BJ (cell line): ENCODE measurements at regions not wholly inside any gene's neighbourhood (a gene's known extent, or its start where the extent isn't known, plus 50 kb on each side); places are given as distances from the start of the nearest gene placed in this dataset.
"Not testable (repeated sequence)": the region's sequence is repeated elsewhere in the genome, so short reads cannot be mapped to it uniquely, and the experiment has no call there.

Experiments used
- CTCF ChIA-PET: fragments of 350-600 bp; formaldehyde crosslinking; extraction: SDS; loops from one replicate; lab custom pipeline; 2021; ENCODE audit warnings: antibody characterized with exemption, inconsistent platforms; lab: Yijun Ruan, JAX
- POLR2A ChIA-PET: fragments of 300-600 bp; sonication (Branson Sonifier 250); formaldehyde crosslinking; extraction: SDS; loops from one replicate; lab custom pipeline; 2021; ENCODE audit warnings: antibody characterized with exemption; lab: Charles Lee
- DNase-seq: peaks from one replicate; pipeline ENCODE4 v3.0.0-alpha.2; 2011; ENCODE audit warnings: low read depth
- H3K27me3 ChIP-seq: 2 replicates; pipeline ENCODE4 v1.6.0; 2011; ENCODE audit warnings: low read length; ENCODE audit not compliant: control insufficient read depth, insufficient read depth
- H3K36me3 ChIP-seq: 2 replicates; pipeline ENCODE4 v1.5.1; 2011; ENCODE audit warnings: low read length; ENCODE audit not compliant: control insufficient read depth, insufficient read depth
- H3K4me3 ChIP-seq: 2 replicates; pipeline ENCODE4 v1.5.1; 2011; ENCODE audit warnings: low read depth, mild to moderate bottlenecking, control low read depth, low read length
- CTCF ChIP-seq: IDR thresholded peaks from 2 replicates; pipeline ENCODE4 v1.5.1; 2011; ENCODE audit warnings: low read depth, mild to moderate bottlenecking, control low read depth, inconsistent platforms, low read length, moderate library complexity; ENCODE audit not compliant: insufficient read depth

DNA sequence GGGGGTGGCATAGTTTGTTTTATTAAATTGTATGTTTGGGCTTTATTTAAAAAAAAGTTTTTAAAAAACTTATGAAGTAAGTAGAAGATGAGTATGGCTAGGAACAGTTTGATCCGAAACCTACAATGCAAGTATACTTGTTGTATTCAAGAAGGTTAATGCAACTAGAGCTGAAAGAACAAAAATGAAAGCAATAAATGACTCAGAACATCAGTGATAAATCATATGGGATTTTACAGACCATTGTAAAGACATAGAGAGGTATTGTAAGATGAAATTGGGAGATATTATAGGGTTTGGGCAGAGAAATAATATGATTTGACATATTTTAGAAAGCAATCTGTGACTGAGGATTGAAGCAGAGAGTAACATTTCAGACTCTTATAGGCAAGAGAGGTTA lies 1135.3 kb downstream of the SLITRK5 start:
- ChIA-PET POLR2A (no interaction called here), CTCF (no interaction called here)
- no peak overlapping the region for H3K4me3 ChIP-seq
- no peak for DNase-seq
- no peaks in the 10 kb centered on the region for H3K36me3 ChIP-seq
- no peaks in the 10 kb centered on the region for H3K27me3 ChIP-seq
- no peak for TF ChIP-seq CTCF

GRCh38 chr13:88817560-88817959 lies 1146.4 kb downstream of the SLITRK5 start:
- Histone ChIP-seq H3K36me3 (no peaks in the 10 kb centered on the region), H3K27me3 (no peaks in the 10 kb centered on the region), H3K4me3 (no peak overlapping the region)
- TF ChIP-seq CTCF = no peak
- ChIA-PET CTCF (no interaction called here), POLR2A (no interaction called here)
- no peak for DNase-seq

DNA sequence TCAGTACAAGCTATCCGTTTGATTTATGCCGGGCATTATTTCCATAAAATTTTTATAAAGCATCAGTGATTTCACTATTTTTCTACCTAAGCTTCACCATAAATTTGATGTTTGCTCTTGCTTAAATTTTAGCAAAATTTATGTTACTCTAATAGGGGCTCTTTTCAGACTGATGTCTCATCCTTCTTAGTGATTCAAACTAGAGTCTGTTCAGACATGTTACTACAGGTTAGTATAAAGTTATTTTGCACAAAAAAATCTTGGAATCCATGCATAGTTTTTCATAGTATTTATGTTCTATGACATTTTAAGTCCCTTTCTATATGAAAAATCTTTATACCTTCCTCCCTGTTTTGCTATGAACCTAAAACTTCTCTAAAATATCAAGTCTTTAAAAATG lies 1151.9 kb downstream of the SLITRK5 start:
- ChIA-PET POLR2A (no interaction called here), CTCF (interaction anchor here (0.6 kb wide), 1 partner anchor 485 kb away, joined by 4 read pairs; no protein-coding TSS in a partner anchor)
- TF ChIP-seq CTCF = no peak
- no peaks in the 10 kb centered on the region for H3K36me3 ChIP-seq
- H3K4me3 ChIP-seq = no peak overlapping the region
- H3K27me3 ChIP-seq = no peaks in the 10 kb centered on the region
- DNase-seq = no peak

GRCh38 chr13:88824218-88824617 lies 1153.0 kb downstream of the SLITRK5 start:
- ChIA-PET CTCF (no interaction called here), POLR2A (no interaction called here)
- Histone ChIP-seq H3K36me3 (no peaks in the 10 kb centered on the region), H3K4me3 (no peak overlapping the region), H3K27me3 (no peaks in the 10 kb centered on the region)
- TF ChIP-seq CTCF = no peak
- DNase-seq = no peak

GRCh38 chr13:88840085-88840484 lies 1168.9 kb downstream of the SLITRK5 start:
- no peak for TF ChIP-seq CTCF
- ChIA-PET CTCF (interaction anchor here (0.7 kb wide), 1 partner anchor 1615 kb away, joined by 4 read pairs; no protein-coding TSS in a partner anchor), POLR2A (no interaction called here)
- Histone ChIP-seq H3K36me3 (no peaks in the 10 kb centered on the region), H3K4me3 (no peak overlapping the region), H3K27me3 (no peaks in the 10 kb centered on the region)
- no peak for DNase-seq

DNA sequence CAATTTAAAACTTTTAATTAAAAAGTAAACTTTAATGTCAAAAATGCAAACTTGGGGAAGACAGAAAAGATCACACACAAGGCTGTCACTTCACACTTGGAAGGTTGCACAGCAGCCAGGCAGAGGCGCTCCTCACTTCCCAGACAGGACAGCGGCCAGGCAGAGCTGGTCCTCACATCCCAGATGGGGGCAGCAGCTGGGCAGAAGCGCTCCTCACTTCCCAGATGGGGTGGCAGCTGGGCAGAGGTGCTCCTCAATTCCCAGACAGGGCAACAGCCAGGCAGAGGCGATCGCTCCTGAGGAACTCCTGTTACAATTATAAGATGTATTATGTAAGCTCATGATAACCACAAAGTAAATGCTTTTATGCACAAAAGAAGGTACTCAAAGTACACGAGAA lies 1181.1 kb downstream of the SLITRK5 start:
- DNase-seq, H3K4me3 ChIP-seq, H3K27me3 ChIP-seq, POLR2A ChIA-PET, H3K36me3 ChIP-seq: not testable (repeated sequence)
- CTCF ChIA-PET = interaction anchor here (0.6 kb wide), 1 partner anchor 658 kb away, joined by 3 read pairs; no protein-coding TSS in a partner anchor
